IPS DF 19.7 (cell line): ENCODE measurements at regions not wholly inside any gene's neighbourhood (a gene's known extent, or its start where the extent isn't known, plus 50 kb on each side); places are given as distances from the start of the nearest gene placed in this dataset.
A peak's percentile ranks its signal among the peaks of the same experiment; 100 is the strongest.
"Not testable (repeated sequence)": the region's sequence is repeated elsewhere in the genome, so short reads cannot be mapped to it uniquely, and the experiment has no call there.

Source experiments
- DNase-seq: peaks from one replicate; pipeline ENCODE4 v3.0.0-alpha.2; 2013; ENCODE audit warnings: low read depth, low spot score

DNA sequence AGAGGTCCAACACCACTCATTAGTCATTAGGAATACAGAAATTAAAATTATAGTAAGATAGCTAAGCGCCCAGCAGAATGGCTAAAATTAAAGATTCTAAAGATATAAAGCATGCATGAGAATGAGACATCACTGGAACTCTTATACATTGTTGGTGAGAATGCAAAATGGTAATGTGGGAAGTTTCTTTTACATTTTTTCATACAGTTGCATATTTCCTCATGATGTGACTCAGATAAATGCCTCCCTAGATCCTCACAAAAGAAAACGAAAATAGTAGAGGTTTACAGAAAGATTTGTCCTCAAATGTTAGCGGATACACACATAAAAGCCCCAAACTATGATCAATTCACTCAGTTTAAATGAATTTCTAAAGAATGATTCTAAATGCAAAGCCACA lies 633.7 kb upstream of the GJE1 start:
- no peak for DNase-seq

DNA sequence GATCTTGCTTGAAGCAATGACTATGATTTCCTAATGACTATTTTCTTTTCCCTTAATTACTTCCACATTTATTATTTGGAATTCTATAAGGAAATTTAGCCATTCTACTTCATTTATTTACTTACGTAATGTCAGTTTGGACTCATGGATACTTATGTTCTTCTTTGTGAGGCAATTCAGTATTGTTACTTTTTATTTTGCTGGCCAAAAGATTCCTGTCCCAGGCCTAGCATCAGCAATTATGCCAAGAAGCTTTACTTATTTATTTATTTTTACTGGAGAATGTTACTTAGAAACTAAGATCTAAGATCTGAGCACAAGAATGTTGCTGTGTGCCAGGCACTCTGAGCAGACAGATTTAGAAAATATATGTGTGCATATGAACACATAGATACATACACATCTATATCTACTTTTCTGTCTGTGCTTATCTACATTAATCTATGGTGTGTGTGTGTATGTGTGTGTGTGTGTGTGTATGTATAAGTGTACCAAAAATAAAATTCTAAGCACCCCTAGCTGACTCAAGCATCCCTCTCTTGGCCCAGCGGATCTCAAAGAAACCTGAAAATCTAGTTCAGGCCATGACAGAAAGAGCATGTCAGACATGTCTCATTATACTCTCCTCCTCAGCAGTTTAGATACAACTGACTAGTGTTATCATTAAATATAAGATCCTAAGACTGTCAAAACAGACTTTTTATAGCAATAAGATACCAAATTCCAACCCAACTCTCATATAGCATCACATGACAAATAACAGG lies 640.0 kb upstream of the GJE1 start:
- no peak for DNase-seq

DNA sequence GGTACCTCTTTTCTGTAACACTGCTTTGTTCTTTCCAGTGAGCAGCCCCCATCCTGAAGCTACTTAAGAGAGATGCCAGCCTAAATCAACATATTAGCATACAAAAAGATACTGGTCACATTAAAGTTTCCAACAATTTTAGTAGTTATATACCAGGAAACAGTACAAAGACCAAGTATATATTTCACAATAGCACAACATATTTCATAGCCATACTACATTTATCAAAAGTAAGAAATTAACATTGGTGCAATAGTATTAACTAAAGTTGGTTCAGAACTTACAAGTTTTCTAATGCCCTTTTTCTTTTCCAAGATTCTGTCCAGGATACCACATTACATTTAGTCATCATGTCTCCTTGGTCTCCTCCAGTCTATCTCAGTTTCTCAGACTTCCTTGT lies 641.0 kb upstream of the GJE1 start:
- DNase-seq = no peak

DNA sequence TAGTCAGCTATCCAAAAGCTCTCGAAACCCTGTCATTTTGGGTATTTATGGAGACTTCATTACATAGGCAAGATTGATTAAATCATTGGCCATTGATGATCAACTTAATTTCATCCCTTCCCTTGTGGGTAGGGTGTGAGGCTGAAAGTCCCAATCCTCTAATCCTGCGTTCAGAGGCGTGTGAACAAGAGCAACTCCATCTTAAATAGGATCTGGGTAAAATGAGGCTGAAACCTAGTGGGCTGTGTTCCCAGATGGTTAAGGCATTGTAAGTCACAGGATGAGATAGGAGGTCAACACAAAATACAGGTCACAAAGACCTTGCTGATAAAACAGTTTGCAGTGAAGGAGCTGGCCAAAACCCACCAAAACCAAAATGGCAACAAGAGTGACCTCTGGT lies 641.7 kb upstream of the GJE1 start:
- DNase-seq = no peak

DNA sequence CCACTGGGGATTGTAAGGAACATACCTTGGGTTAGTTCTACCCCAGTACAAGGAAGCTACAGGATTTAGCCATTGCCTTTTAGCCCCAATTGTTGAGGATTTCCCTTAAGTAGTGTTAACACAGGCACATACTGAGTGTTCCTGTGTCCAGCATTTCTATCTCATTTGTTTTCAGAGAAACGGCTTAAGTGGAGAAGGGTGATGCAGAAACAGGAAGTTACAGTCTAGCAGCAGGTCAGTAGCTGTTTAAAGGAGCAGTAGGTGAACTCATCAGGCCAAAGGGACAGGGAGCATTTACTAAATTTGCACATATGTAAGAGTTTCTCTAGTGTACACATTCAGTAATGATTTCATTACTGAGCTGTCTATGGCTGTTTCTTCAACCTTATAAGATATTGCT lies 644.2 kb upstream of the GJE1 start:
- DNase-seq = no peak

DNA sequence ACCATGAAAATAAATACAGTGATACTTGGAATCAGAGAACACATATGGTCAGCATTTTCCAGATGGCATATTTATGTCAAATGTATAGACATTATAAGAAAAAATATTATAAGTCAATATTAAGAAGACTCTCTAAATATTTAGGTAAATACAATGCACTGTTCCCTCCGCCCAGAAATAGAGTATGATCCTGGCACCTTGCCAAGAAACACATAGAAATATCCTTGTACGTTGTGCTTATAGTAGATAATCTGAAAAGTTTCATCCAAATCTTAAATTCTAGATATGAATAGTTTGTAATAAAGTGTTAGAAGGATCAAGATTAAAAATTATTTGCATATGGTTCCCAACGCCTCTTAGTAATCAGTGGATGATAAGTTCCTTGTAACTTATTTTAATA lies 645.8 kb upstream of the GJE1 start:
- no peak for DNase-seq

DNA sequence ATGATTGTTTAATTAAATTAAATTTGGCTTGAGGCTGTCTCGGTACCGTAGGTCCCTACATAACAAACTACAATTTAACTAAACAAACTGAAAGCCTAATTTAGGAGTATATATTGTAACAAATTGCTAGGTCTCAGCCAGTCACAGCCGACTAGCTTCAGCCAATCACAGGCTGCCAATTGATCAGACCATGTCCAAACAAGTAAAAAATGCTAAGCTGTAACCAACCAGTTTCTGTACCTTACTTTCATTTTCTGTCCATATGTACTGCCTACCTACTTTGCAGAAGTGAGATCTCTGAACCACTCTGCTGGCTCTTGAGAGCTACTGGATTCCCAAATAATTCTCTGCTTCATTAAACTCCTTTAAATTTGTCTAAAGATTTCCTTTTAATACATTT lies 648.0 kb upstream of the GJE1 start:
- no peak for DNase-seq

DNA sequence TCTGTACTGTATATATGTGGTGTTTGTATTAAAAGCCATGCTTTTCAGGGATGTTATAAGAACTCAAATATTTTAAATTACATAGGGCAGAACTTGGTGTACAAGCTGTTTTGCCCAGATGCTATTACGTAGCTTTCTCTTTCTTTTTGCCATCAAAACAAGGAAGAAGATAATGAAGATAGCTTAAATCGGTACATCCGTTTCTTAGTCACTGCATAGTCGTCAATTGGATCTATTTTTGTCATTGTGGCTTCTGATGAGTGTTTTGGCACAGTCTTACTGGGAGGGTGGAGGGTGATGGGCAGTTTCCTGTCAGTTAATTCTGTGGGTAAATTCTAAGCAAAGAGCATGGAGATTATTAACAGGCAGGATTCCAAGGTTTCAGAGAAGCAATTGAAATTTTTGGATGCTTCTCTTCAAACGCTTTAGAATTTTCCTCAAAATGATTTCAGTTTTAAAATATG lies 649.1 kb upstream of the GJE1 start:
- no peak for DNase-seq

DNA sequence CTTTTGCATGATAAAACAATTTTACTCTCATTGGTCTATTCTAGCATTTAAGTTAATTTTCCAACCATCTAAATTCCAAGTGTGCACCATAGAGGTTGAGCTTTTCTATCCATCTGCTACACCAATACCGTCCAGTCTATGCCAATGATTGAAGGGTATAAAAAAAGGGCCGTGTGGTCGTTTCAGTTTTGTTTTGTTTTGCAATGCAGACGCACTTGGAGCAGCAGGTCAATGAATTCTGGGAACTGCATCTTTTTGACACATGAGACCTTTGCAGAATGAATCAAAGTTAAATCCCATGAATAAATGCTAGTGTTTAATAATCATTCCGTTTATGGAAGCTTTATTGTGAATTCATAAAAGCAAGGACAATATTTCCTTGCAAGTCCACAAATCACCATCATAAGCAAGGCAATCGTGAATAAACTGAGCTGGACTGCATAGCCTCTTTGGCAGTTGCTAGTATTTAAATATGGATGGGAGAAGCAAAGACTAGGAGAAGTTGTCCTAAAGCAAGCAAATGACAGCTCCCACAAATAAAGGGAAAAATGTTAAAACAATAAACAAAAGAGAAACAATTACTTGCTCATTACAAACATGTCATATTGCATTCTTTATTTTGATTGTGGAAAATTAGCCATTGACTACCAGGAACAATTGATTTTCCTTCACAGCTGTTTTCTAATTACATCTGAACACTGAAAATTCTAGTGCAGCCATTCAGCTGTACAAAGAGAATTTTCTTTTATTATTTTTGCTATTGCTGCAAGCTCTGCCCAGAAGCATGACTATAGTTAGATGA lies 649.7 kb upstream of the GJE1 start:
- no peak for DNase-seq

DNA sequence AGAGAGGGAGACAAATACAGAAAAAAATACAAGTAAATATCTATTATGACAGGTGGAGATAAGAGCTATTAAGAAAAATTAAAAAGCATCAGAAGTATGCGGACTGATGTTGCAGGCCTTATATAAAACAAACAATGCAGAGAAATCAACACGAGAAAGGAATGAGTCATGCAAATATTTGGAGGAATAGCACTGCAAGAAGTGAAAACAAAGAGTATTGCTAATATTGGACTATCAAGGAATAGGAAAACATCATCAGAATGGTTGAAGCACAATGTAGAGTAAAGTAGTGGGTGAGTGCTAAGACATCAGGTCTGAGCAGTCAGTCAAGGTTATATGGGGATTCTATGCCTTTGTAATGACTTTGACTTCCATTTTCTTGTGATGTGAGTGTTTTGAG lies 657.5 kb upstream of the GJE1 start:
- no peak for DNase-seq

DNA sequence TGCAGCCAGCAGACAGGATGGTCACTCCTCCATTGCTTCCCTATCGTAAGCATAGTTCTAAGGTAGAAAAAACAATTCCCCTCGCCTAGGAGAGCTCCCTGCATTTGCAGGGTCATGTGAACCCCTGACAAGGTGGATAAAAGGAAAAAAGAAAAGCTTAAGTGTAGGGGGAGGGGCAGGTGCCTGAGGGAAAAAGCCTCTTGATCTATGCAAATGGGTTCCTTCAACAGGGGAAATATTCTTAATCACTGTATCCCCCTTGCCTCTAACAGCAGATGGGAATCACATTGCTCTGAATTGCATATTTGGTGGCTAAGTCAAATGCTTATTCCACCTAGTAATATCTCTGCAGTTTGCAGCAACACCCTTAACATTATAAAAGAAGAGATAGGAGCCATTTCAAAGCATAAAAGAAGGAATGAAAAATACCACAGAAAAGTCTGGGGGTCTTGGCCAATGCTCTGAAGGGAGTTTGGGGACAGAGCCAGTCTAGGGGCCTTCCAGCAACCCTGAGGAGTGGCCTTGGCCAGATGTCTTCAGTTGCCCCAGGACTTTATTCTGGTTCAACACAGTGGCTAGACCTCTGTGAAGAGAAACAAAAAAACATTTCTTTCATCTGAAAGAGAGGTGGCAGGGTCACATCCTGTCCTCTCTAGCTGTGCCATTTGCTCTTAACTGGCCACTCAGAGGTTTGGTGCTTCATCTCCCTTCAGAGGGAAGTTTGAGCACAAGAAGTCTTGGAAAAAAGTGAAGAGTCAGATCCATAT lies 660.4 kb upstream of the GJE1 start:
- no peak for DNase-seq

DNA sequence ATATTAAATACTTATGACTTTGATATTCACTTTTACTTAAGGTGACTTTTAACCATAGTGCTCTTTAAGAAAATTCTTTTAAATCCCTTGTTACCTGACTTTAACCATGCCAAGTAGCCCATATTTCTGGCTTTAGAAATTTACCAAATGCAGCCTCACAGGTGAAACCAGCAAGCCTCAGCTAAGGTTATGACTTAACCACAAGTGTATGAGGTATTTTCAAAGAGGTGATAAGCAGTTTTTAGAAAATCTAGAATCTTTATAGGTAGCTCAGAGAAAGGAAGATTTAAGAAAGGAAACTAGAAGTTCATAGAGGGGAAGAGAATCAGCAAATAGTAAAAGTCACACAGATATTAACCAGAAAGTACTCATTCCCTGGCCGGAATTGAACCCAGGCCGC lies 661.9 kb upstream of the GJE1 start:
- DNase-seq = no peak

DNA sequence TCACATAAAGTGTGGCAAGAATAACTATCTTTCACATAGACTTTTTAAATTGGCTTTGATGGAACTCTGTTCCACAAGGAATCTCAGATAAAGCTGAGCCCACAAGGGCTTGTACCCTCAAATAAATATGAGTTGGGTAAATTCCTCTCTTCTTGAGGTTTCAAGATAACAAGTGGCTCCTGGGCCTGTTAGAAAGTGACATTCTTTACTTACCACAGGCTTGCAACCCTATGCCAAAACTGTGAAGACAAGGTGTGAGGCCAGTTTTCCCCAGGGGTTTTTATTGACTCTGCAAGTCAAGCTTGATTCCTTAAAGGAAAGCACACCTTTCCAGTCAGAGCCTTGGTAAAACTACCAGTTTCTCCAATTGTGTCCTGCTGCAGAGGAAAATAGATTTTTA lies 664.8 kb upstream of the GJE1 start:
- DNase-seq = no peak

DNA sequence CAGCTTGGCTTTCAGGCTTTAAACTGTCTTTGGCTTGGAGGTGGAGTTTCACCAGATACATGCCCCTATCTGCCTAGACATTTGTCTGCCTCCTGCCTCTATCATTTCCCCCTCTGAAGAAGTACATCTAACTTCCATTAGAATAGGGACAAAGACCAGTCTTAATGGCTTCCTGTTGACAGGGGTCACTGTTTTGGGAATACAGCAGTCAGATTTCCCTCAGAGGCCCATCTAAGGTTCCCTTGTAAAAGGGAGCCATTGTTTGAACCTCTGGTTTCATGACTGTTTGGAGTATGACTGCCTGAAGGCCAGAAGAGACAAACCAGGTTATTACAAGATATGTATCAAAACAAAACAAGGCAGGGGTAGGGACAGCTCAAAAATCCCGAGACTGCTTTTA lies 665.7 kb upstream of the GJE1 start:
- no peak for DNase-seq

DNA sequence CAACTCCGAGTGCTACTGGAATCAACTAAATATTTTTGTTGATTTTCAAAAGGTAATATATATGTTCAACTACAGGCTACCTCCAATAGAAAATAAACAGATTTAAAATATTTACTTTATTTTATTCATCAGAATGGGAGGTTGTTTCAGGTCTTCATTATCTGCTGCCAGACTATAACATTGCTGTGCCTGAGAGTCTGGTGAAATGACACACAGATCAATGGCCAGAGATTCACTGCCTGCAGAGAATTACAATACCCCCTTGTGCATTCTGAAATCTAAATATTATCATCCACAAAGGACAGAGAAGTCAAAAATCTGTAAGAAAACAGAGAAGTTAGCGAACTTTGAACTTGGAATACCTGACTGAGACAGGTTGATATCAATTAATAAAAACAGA lies 667.8 kb upstream of the GJE1 start:
- DNase-seq = no peak

DNA sequence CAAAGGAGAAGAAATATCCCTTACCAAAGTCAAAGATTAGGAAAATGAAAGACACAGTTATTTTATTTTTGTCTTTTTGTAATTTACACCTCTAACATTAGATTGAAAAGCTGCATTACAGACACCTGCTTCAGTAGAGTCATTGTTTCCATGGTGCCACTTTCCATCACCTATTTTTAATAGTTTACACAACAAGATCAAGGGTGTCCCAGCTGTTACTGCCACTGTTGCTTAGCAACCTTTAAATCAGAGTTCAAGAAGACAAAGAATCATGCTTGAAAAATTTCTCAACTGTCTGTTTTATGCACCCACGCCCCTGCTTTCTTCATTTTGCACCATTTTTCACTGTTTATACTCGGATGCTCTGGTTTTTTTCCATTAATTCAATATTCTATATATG lies 668.2 kb upstream of the GJE1 start:
- DNase-seq = no peak

DNA sequence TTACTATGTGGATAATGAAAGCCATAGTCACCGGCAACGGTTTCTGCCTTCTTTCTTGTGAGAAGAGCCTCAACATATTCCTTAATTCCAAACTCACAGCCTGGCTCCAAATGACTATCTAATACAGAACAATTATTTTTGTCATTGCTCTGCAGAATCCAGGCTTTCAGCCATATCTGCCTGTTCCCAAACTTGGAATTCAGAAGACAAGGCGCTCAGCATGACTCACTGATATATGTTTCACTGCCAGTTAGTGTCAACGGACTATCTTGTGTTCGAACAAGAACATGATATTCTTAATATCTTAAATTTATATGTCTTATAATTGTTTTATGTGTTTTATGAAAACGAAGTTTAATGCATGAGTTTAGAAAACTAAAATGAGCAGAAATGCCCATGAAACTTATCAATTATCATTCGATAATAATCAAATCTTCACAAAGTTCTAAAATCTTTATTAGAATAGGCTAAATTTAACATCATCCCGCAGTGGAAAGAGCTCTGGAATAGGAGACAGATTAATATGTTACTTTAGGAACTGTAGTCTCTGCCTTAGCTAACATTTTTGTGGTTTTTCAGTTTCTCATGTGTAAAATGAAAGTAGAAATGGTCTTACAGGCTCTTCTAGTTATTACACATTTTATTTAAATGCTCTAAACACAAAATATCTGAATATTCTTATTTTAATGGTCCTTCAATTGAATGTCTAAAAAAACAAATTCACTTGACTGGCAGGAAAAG lies 669.3 kb upstream of the GJE1 start:
- no peak for DNase-seq

DNA sequence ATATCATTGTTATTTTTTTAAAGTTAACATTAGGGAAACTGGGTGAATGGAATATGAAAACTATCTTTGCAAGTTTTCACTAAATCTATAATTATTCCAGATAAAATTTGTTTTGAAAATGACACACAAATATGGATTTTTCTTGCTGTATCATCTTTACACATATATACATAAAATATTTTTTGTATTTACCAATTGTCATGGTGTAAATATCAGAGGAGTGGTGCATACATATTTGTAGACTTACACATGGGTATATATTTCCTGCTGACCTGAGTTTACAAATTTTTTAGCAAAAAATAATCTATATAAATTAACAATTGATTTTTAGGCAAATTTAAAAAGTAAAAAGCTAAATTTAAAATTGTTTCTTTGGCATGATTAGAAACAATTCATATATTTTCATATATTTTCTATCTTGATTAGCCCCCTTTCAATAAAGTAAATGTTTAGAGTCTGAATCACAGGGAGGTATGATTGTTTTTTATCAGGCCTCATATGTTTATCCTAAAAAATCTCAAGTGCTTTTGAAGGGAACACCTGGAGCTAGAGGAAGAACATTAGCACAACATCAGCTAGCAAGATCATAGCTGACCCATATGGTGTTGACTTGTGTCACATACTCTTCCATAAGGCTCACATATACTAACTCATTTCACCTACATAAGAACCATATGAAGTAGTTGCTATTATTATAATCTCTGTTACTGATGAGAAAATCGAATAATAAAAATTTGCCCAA lies 671.8 kb upstream of the GJE1 start:
- DNase-seq = no peak

DNA sequence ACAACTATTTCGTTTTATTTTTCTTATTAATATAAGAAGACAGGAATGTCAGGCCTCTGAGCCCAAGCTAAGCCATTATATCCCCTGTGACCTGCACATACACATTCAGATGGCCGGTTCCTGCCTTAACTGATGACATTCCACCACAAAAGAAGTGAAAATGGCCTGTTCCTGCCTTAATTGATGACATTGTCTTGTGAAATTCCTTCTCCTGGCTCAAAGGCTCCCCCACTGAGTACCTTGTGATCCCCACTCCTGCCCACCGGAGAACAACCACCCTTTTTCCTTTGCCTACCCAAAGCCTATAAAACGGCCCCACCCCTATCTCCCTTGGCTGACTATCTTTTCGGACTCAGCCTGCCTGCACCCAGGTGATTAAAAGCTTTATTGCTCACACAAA lies 672.5 kb upstream of the GJE1 start:
- peak; percentile 90 for DNase-seq

DNA sequence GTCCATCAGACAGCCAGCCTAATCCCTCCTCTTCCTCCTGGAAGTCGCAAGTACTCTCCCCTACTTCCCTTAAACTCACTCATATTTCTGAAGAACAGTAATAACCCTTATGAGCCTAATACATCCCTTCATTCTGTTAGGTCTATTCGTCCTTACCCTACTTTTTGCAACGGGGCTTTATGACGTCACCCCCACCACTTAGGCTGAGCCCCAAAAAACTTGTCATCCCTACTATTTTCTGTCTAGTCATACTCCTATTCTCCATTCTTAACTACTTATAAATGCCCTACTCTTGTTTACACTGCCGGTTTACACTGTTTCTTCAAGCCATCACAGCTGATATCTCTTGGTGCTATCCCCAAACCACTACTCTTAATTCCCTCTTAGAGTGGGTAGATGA lies 674.7 kb upstream of the GJE1 start:
- not testable (repeated sequence) for DNase-seq

DNA sequence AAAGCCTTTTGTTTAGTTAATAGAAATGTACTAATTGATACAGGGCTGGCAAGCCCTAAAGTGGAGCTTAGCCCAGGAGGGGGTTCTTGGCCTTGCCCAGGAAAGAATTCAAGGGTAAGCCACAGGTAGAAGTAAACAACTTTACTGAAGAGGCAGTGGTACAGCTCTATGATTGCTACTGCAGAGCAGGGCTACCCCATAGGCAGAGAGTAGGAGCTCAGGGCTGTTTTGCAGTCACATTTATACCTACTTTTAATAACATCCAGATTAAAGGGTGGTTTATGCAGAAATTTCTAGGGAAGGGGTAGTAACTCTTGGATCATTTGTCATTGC lies 680.4 kb upstream of the GJE1 start:
- DNase-seq = no peak
